ENCODE measurements at regions not wholly inside any gene's neighbourhood (a gene's known extent, or its start where the extent isn't known, plus 50 kb on each side); places are given as distances from the start of the nearest gene placed in this dataset.

GRCh38 chrX:45876206-45876605, 669.0 kb downstream of the ZNF674 start:
- no peak for DNase-seq (ENCODE audit: low spot score)
- Histone ChIP-seq H3K27ac (no peak overlapping the region), H3K4me3 (no peak overlapping the region)
- TF ChIP-seq CTCF (IDR thresholded peaks at IDR 0.05): no peak

GRCh38 chrX:45873781-45874180, 671.4 kb downstream of the ZNF674 start:
- Histone ChIP-seq H3K4me3 (no peak overlapping the region), H3K27ac (no peak overlapping the region)
- no peak for DNase-seq (ENCODE audit: low spot score)
- no peak for TF ChIP-seq CTCF (IDR thresholded peaks at IDR 0.05)

- TF ChIP-seq CTCF (IDR thresholded peaks at IDR 0.05): no peak
- Histone ChIP-seq H3K27ac (no peak overlapping the region), H3K4me3 (no peak overlapping the region)
- DNase-seq (ENCODE audit: low spot score): no peak
Measured at GRCh38 chrX:45872480-45872879, 671.8 kb upstream of the DIPK2B start.

GRCh38 chrX:45868425-45868824, 667.7 kb upstream of the DIPK2B start:
- DNase-seq (ENCODE audit: low spot score): no peak
- Histone ChIP-seq H3K27ac (no peak overlapping the region), H3K4me3 (no peak overlapping the region)
- TF ChIP-seq CTCF (IDR thresholded peaks at IDR 0.05): no peak

- Histone ChIP-seq H3K27ac (no peak overlapping the region), H3K4me3 (no peak overlapping the region)
- DNase-seq (ENCODE audit: low spot score): no peak
- TF ChIP-seq CTCF (IDR thresholded peaks at IDR 0.05): no peak
Measured at GRCh38 chrX:45862801-45863200, 662.1 kb upstream of the DIPK2B start.

GRCh38 chrX:45860450-45860849, 659.8 kb upstream of the DIPK2B start:
- Histone ChIP-seq H3K4me3 (no peak overlapping the region), H3K27ac (no peak overlapping the region)
- DNase-seq (ENCODE audit: low spot score): no peak
- no peak for TF ChIP-seq CTCF (IDR thresholded peaks at IDR 0.05)

- TF ChIP-seq CTCF (IDR thresholded peaks at IDR 0.05): no peak
- Histone ChIP-seq H3K27ac (no peak overlapping the region), H3K4me3 (no peak overlapping the region)
- DNase-seq (ENCODE audit: low spot score): no peak
Measured at GRCh38 chrX:45859407-45859806, 658.7 kb upstream of the DIPK2B start.

Data from coronary artery (tissue), 2 donors.